ENCODE measurements at regions not wholly inside any gene's neighbourhood (a gene's known extent, or its start where the extent isn't known, plus 50 kb on each side); places are given as distances from the start of the nearest gene placed in this dataset.

- no peak for TF ChIP-seq POLR2A (IDR thresholded peaks at IDR 0.05; ENCODE audit: low read length)
- no peak for TF ChIP-seq GATA1 (IDR thresholded peaks at IDR 0.05; ENCODE audit: low read depth, low read length)
These were observed 200.1 kb upstream of the CELF2 start for GRCh38 chr10:10817609-10818008.
